ENCODE measurements at regions not wholly inside any gene's neighbourhood (a gene's known extent, or its start where the extent isn't known, plus 50 kb on each side); places are given as distances from the start of the nearest gene placed in this dataset.

- no peak for DNase-seq
- Mint-ChIP-seq H3K36me3 (no peaks in the 10 kb centered on the region), H3K4me3 (no peak overlapping the region), H3K9me3 (peaks cover 5 to 27% (median 7%) of the 10 kb centered on the region in 5 donors), H3K27ac (no peak overlapping the region), H3K27me3 (no peaks in the 10 kb centered on the region), H3K4me1 (no peaks in the 10 kb centered on the region)
- Histone ChIP-seq H3K9me3 (ENCODE audit: low read length) (no peaks in the 10 kb centered on the region), H3K27ac (ENCODE audit: low read depth, low read length) (no peak overlapping the region), H3K4me3 (ENCODE audit: low read length) (no peak overlapping the region), H3K4me1 (ENCODE audit: insufficient read depth, low read length) (no peaks in the 10 kb centered on the region), H3K27me3 (ENCODE audit: insufficient read depth, low read length, poor library complexity, severe bottlenecking) (no peaks in the 10 kb centered on the region), H3K36me3 (ENCODE audit: insufficient read depth, low read length) (no peaks in the 10 kb centered on the region)
- ChIA-PET CTCF (no interaction called here), POLR2A (no interaction called here)
Measured at GRCh38 chr4:126740687-126741086, 892.1 kb upstream of the INTU start.

GRCh38 chr4:126742048-126742447 lies 890.7 kb upstream of the INTU start:
- H3K4me3 Mint-ChIP-seq: no peak overlapping the region
- no peaks in the 10 kb centered on the region for H3K36me3 Mint-ChIP-seq
- POLR2A ChIA-PET: no interaction called here
- no peak overlapping the region for H3K27ac Mint-ChIP-seq
- no peaks in the 10 kb centered on the region for H3K27me3 ChIP-seq (ENCODE audit: insufficient read depth, low read length, poor library complexity, severe bottlenecking)
- no peak overlapping the region for H3K27ac ChIP-seq (ENCODE audit: low read depth, low read length)
- H3K9me3 ChIP-seq (ENCODE audit: low read length): no peaks in the 10 kb centered on the region
- no peak for DNase-seq
- no peaks in the 10 kb centered on the region for H3K4me1 Mint-ChIP-seq
- peaks cover 8 to 36% (median 8%) of the 10 kb centered on the region in 5 donors for H3K9me3 Mint-ChIP-seq
- CTCF ChIA-PET: no interaction called here
- H3K36me3 ChIP-seq (ENCODE audit: insufficient read depth, low read length): no peaks in the 10 kb centered on the region
- no peaks in the 10 kb centered on the region for H3K4me1 ChIP-seq (ENCODE audit: insufficient read depth, low read length)
- H3K4me3 ChIP-seq (ENCODE audit: low read length): no peak overlapping the region
- no peaks in the 10 kb centered on the region for H3K27me3 Mint-ChIP-seq

GRCh38 chr4:126742885-126743284 lies 889.9 kb upstream of the INTU start:
- H3K9me3 Mint-ChIP-seq: peaks cover 5 to 36% (median 8%) of the 10 kb centered on the region in 5 donors
- Histone ChIP-seq H3K27me3 (ENCODE audit: insufficient read depth, low read length, poor library complexity, severe bottlenecking) (no peaks in the 10 kb centered on the region), H3K9me3 (ENCODE audit: low read length) (no peaks in the 10 kb centered on the region), H3K4me3 (ENCODE audit: low read length) (no peak overlapping the region), H3K4me1 (ENCODE audit: insufficient read depth, low read length) (no peaks in the 10 kb centered on the region), H3K27ac (ENCODE audit: low read depth, low read length) (no peak overlapping the region), H3K36me3 (ENCODE audit: insufficient read depth, low read length) (no peaks in the 10 kb centered on the region)
- CTCF ChIA-PET: no interaction called here
- no peak for DNase-seq
- H3K27ac Mint-ChIP-seq: no peak overlapping the region
- H3K4me1 Mint-ChIP-seq: no peaks in the 10 kb centered on the region
- H3K4me3 Mint-ChIP-seq: no peak overlapping the region
- POLR2A ChIA-PET: no interaction called here
- H3K36me3 Mint-ChIP-seq: no peaks in the 10 kb centered on the region
- H3K27me3 Mint-ChIP-seq: no peaks in the 10 kb centered on the region

GRCh38 chr4:126748736-126749135 lies 884.0 kb upstream of the INTU start:
- peaks cover 2 to 25% (median 5%) of the 10 kb centered on the region in 5 donors for H3K9me3 Mint-ChIP-seq
- no peaks in the 10 kb centered on the region for H3K36me3 Mint-ChIP-seq
- H3K27ac Mint-ChIP-seq: no peak overlapping the region
- H3K4me1 Mint-ChIP-seq: no peaks in the 10 kb centered on the region
- no peak overlapping the region for H3K4me3 ChIP-seq (ENCODE audit: low read length)
- POLR2A ChIA-PET: no interaction called here
- no peak for DNase-seq
- no peaks in the 10 kb centered on the region for H3K36me3 ChIP-seq (ENCODE audit: insufficient read depth, low read length)
- CTCF ChIA-PET: no interaction called here
- H3K27me3 Mint-ChIP-seq: no peaks in the 10 kb centered on the region
- H3K4me3 Mint-ChIP-seq: no peak overlapping the region
- no peak overlapping the region for H3K27ac ChIP-seq (ENCODE audit: low read depth, low read length)
- H3K4me1 ChIP-seq (ENCODE audit: insufficient read depth, low read length): no peaks in the 10 kb centered on the region
- H3K27me3 ChIP-seq (ENCODE audit: insufficient read depth, low read length, poor library complexity, severe bottlenecking): no peaks in the 10 kb centered on the region
- no peaks in the 10 kb centered on the region for H3K9me3 ChIP-seq (ENCODE audit: low read length)

GRCh38 chr4:126750723-126751122 lies 882.0 kb upstream of the INTU start:
- peaks cover 2 to 15% (median 3%) of the 10 kb centered on the region in 5 donors for H3K9me3 Mint-ChIP-seq
- H3K27me3 ChIP-seq (ENCODE audit: insufficient read depth, low read length, poor library complexity, severe bottlenecking): no peaks in the 10 kb centered on the region
- H3K4me1 Mint-ChIP-seq: no peaks in the 10 kb centered on the region
- no peaks in the 10 kb centered on the region for H3K27me3 Mint-ChIP-seq
- no peaks in the 10 kb centered on the region for H3K9me3 ChIP-seq (ENCODE audit: low read length)
- ChIA-PET POLR2A (no interaction called here), CTCF (no interaction called here)
- no peak for DNase-seq
- H3K4me1 ChIP-seq (ENCODE audit: insufficient read depth, low read length): no peaks in the 10 kb centered on the region
- no peak overlapping the region for H3K27ac Mint-ChIP-seq
- no peak overlapping the region for H3K4me3 ChIP-seq (ENCODE audit: low read length)
- no peak overlapping the region for H3K4me3 Mint-ChIP-seq
- H3K36me3 Mint-ChIP-seq: no peaks in the 10 kb centered on the region
- no peaks in the 10 kb centered on the region for H3K36me3 ChIP-seq (ENCODE audit: insufficient read depth, low read length)
- H3K27ac ChIP-seq (ENCODE audit: low read depth, low read length): no peak overlapping the region

- Mint-ChIP-seq H3K36me3 (no peaks in the 10 kb centered on the region), H3K4me1 (no peaks in the 10 kb centered on the region), H3K9me3 (peaks cover 0 to 13% (median 3%) of the 10 kb centered on the region in 5 donors), H3K4me3 (no peak overlapping the region), H3K27ac (no peak overlapping the region), H3K27me3 (no peaks in the 10 kb centered on the region)
- CTCF ChIA-PET: no interaction called here
- Histone ChIP-seq H3K36me3 (ENCODE audit: insufficient read depth, low read length) (no peaks in the 10 kb centered on the region), H3K27me3 (ENCODE audit: insufficient read depth, low read length, poor library complexity, severe bottlenecking) (no peaks in the 10 kb centered on the region), H3K4me3 (ENCODE audit: low read length) (no peak overlapping the region), H3K4me1 (ENCODE audit: insufficient read depth, low read length) (no peaks in the 10 kb centered on the region), H3K27ac (ENCODE audit: low read depth, low read length) (no peak overlapping the region), H3K9me3 (ENCODE audit: low read length) (no peaks in the 10 kb centered on the region)
- no peak for DNase-seq
- POLR2A ChIA-PET: no interaction called here
Measured at GRCh38 chr4:126752126-126752525, 880.6 kb upstream of the INTU start.

- H3K9me3 ChIP-seq (ENCODE audit: low read length): no peaks in the 10 kb centered on the region
- ChIA-PET CTCF (no interaction called here), POLR2A (no interaction called here)
- no peak overlapping the region for H3K27ac ChIP-seq (ENCODE audit: low read depth, low read length)
- no peaks in the 10 kb centered on the region for H3K27me3 ChIP-seq (ENCODE audit: insufficient read depth, low read length, poor library complexity, severe bottlenecking)
- no peak overlapping the region for H3K4me3 ChIP-seq (ENCODE audit: low read length)
- no peak overlapping the region for H3K27ac Mint-ChIP-seq
- H3K9me3 Mint-ChIP-seq: peaks cover 0 to 19% (median 3%) of the 10 kb centered on the region in 5 donors
- H3K4me3 Mint-ChIP-seq: no peak overlapping the region
- H3K36me3 ChIP-seq (ENCODE audit: insufficient read depth, low read length): no peaks in the 10 kb centered on the region
- H3K36me3 Mint-ChIP-seq: no peaks in the 10 kb centered on the region
- H3K4me1 Mint-ChIP-seq: no peaks in the 10 kb centered on the region
- no peaks in the 10 kb centered on the region for H3K4me1 ChIP-seq (ENCODE audit: insufficient read depth, low read length)
- H3K27me3 Mint-ChIP-seq: no peaks in the 10 kb centered on the region
- DNase-seq: no peak
Measured at GRCh38 chr4:126752702-126753101, 880.1 kb upstream of the INTU start.

- Histone ChIP-seq H3K4me1 (ENCODE audit: insufficient read depth, low read length) (no peaks in the 10 kb centered on the region), H3K27me3 (ENCODE audit: insufficient read depth, low read length, poor library complexity, severe bottlenecking) (no peaks in the 10 kb centered on the region), H3K9me3 (ENCODE audit: low read length) (no peaks in the 10 kb centered on the region), H3K4me3 (ENCODE audit: low read length) (no peak overlapping the region), H3K36me3 (ENCODE audit: insufficient read depth, low read length) (no peaks in the 10 kb centered on the region), H3K27ac (ENCODE audit: low read depth, low read length) (no peak overlapping the region)
- H3K27me3 Mint-ChIP-seq: no peaks in the 10 kb centered on the region
- no peak overlapping the region for H3K4me3 Mint-ChIP-seq
- no peak for DNase-seq
- no peaks in the 10 kb centered on the region for H3K4me1 Mint-ChIP-seq
- H3K9me3 Mint-ChIP-seq: peaks cover 0 to 19% (median 3%) of the 10 kb centered on the region in 5 donors
- H3K36me3 Mint-ChIP-seq: no peaks in the 10 kb centered on the region
- ChIA-PET CTCF (no interaction called here), POLR2A (no interaction called here)
- H3K27ac Mint-ChIP-seq: no peak overlapping the region
Measured at GRCh38 chr4:126753592-126753991, 879.2 kb upstream of the INTU start.

GRCh38 chr4:126755506-126755905 lies 877.3 kb upstream of the INTU start:
- H3K4me3 Mint-ChIP-seq: no peak overlapping the region
- Histone ChIP-seq H3K4me3 (ENCODE audit: low read length) (no peak overlapping the region), H3K36me3 (ENCODE audit: insufficient read depth, low read length) (no peaks in the 10 kb centered on the region), H3K27me3 (ENCODE audit: insufficient read depth, low read length, poor library complexity, severe bottlenecking) (no peaks in the 10 kb centered on the region), H3K9me3 (ENCODE audit: low read length) (no peaks in the 10 kb centered on the region), H3K4me1 (ENCODE audit: insufficient read depth, low read length) (no peaks in the 10 kb centered on the region), H3K27ac (ENCODE audit: low read depth, low read length) (no peak overlapping the region)
- H3K9me3 Mint-ChIP-seq: peaks cover 0 to 26% (median 3%) of the 10 kb centered on the region in 5 donors
- H3K36me3 Mint-ChIP-seq: no peaks in the 10 kb centered on the region
- no peaks in the 10 kb centered on the region for H3K4me1 Mint-ChIP-seq
- H3K27ac Mint-ChIP-seq: no peak overlapping the region
- DNase-seq: no peak
- H3K27me3 Mint-ChIP-seq: no peaks in the 10 kb centered on the region
- POLR2A ChIA-PET: no interaction called here
- CTCF ChIA-PET: no interaction called here
